Cerebellar nuclear complex (tissue), 1 donor: ENCODE measurements at regions not wholly inside any gene's neighbourhood (a gene's known extent, or its start where the extent isn't known, plus 50 kb on each side); places are given as distances from the start of the nearest gene placed in this dataset.
"Not testable (repeated sequence)": the region's sequence is repeated elsewhere in the genome, so short reads cannot be mapped to it uniquely, and the experiment has no call there.

Experiments
- DNase-seq, 2 experiments: peaks; one replicate each; lab custom pipeline; 2025; lab: John Stamatoyannopoulos, UW

DNA sequence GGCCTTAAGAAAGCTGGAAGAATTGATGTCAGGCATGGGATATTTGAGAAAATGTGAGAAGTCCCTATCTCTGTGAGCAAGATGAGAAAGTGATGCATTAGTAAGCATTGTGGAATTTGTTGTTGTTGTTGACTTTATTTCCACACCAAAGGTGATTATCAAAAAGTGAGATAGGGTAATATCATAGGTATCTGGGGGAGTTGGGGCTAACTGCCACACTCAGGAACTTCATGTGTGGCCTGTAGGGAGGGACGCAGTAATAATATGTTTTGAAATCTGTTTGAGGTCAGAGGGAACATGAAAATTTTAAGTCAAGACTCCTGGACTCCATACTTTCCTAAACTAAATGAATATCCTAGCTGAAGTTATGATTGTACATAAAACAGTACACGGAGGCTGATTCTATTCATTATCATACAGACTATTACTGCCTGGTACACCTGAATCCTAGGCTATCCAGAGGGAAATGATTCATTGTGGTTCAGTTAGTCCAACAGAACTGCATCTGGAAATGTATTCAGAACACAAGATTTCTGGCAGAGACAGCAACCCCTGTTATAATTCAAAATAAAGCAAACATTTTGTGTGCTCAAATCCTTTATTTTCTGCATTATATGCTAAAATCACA lies 304.8 kb downstream of the CPS1 start:
- DNase-seq = no peak

DNA sequence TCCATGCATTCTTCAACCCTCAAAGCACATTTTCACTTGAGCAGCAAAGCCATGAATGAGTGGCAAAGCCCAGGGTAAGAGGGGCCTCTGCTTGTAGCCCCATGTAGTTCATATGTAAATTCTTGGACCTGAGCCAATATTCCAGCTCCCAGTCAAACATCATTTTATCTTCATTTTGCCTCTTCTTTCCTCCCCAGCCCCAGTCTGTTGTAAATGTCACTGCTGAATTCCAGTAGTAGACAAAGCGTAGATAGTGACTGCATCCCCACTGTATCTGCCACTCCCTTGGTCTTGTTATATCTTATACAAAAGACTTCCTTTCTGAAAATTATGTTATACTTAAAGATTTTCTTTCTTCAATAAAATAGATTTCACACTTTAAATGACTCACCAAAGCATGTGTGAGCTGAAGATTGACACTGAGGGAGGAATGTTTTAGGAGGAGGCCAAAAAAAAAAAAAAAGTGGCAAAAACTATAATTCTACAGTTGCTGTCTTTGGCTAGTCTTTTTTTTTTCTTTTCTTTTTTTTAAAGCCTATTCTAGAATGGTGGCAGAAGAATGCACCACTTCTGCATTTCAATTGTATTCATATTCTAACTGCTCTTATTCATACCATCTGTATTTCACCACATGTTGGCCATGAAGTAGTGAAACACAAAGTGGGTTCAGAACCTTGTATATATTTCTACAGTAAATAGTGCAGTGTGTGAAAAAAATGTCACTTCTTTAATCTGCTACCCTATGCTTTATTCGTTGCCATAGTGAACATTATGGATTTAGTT lies 306.1 kb downstream of the CPS1 start:
- DNase-seq = no peak

DNA sequence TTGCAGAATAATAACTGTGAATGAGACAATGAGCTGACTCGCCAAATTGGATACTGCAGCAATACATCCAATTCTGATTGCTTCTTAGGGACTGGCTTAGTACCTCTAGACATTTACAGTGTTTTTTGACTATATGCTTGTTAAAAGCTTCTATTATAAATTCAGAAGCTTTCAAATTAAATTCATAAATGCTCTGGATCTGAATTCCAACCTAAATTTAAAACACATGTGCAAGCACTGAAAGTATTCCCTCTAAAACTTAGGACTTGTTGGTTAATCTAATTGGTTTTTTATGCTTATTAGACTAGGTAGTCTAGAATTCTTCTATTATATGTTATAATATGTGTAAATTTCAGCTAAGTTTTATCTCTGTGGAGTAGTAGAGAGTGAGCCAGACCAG lies 306.9 kb downstream of the CPS1 start:
- DNase-seq = no peak

DNA sequence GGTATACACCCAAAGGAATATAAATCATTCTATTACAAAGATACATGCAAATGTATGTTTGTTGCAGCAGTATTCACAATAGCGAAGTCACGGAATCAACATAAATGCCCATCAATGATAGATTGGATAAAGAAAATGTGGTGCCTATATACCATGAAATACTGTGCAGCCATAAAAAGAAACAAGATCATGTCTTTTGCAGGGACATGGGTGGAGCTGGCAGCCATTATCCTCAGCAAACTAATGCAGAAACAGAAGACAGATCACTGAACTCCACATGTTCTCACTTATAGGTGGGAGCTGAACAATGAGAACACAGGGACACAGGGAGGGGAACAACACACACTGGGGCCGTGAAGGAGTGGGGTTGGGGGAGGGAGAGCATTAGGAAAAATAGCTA lies 315.2 kb downstream of the CPS1 start:
- DNase-seq = not testable (repeated sequence)

DNA sequence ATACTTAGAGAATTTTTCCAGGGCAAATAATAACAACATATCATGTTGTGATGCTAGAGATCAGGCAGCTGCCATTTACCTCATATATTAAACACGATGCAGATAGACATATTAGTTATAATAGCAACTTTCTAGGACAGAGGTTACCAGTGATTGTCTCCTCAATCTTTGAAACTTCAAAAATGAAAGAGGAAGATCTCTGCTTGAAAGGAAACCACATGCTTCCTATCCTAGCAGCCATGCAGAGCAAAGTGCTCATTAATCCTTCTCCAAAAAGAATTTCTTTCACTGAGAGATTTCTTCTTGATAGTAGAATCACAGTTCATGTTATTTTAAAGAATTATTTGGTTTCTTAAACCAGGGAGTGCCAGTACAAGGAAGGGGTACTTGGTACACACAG lies 317.2 kb downstream of the CPS1 start:
- DNase-seq = no peak

DNA sequence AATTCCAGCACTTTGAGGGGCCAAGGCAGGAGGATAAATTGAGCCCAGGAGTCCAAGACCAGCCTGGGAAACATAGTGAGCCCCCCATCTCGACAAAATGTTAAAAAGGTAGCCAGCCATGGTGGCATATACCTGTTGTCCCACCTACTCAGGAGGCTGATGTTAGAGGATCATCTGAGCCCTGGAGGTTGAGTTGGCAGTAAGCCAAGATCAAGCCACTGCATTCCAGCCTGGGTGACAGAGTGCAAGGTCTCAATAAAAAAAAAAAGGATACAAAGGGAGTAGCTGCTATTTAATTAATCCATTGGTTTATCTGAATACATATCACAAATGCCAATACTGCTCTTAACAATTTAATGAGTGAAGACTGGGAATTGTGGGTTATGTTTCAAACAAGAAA lies 327.8 kb downstream of the CPS1 start:
- no peak for DNase-seq

DNA sequence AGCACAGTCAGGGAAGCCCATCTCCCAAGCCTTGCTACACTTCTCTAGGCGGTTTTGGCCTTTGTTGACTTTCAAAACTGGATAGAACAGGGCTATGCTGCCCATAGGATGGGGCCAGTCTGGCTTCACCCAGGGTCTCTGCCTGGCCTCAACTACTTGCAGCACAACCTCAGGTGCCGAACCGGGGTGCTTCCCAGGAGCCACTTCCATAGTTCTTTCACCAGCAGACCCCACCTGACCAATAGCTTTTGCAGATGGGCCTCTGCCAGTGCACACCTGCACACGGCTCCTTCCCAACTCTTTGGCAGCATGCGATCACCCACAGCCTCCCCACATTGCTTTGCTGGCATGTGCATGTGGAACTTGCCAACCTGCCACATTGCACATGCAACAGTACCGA lies 331.6 kb downstream of the CPS1 start:
- DNase-seq = no peak

DNA sequence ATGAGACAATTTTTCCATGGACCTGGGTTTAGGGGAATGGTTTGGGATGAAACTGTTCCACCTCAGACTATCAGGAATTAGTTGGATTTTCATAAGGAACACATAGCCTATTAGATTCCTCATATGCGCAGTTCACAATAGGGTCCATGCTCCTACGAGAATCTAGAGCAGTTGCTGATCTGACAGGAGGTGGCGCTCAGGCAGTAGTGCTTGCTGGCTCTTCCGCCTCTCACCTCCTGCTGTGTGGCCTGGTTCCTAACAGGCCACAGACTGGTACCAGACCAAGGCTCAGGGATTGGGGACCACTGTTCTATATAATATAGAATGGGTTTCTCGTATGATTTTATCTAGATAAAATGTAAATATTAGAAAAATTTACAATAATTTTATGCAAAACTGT lies 338.7 kb downstream of the CPS1 start:
- DNase-seq = no peak

DNA sequence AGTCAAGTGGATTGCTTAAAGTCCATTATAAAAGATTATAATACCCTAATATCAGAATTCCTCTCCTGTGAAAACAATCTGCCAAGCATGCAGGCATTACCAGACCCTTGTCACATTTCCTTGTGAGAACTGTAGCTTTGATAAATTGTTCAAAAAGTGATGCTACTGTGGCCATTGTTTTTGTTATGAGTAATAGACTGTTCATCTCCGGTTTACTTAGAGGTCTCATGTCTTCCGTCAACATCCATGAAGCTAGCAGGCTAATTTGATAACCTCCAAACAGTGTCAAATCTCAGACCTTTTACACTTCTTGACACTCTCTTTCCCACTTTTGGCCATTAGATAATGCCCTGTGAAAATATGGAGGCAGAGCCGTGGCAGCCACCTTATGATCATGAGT lies 342.7 kb downstream of the CPS1 start:
- DNase-seq = no peak

DNA sequence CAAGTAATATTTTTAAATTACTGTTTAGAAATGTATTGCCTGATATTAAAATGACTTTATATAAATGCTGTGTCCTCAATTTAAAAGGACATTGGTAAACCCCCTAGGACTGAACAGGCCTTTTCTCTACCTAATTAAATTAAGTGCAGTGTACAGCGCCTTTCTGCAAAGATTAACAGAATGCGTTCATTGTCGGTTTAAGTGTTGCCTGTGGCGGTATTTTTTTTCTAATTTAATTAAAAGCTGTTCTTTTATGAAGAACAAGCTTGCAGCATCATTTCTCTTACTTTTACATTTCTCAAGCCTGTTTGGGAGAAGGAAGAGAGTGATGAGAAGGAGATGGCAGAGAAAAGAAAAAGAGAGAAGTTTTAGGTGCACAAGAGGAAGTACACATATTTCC lies 344.9 kb downstream of the CPS1 start:
- DNase-seq = no peak

DNA sequence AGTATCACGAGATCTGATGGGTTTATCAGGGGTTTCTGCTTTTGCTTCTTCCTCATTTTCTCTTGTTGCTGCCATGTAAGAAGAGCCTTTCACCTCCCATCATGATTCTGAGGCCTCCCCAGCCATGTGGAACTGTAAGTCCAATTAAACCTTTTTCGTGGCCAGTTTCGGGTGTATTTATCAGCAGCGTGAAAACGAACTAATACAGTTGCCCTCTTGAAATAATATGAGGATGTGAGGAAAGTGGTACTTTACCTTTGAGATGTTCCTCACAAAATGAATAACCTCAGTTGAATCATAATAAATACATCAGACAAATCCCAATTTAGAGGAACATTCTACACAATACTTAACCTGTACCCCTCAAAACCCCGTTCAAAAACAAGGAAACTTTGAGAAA lies 356.4 kb downstream of the CPS1 start:
- no peak for DNase-seq

DNA sequence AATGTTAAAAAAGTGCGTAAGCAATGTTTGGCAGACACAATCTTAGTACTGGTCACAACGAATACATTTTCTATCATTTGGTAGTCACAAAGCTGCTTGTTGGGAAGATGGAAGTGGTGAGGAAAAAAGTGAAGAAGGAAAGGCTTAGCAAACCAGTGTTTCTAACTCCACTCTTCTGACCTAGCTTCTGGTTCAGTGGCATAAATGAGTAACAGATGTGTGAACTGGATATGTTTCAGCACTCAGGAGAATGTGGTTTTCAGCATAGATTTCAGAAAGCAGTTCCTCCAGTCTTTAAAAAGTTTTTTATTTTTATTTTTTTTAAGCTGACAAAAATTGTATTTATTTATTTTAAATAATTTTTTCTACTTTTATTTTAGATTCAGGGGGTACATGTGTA lies 357.1 kb downstream of the CPS1 start:
- DNase-seq = no peak

DNA sequence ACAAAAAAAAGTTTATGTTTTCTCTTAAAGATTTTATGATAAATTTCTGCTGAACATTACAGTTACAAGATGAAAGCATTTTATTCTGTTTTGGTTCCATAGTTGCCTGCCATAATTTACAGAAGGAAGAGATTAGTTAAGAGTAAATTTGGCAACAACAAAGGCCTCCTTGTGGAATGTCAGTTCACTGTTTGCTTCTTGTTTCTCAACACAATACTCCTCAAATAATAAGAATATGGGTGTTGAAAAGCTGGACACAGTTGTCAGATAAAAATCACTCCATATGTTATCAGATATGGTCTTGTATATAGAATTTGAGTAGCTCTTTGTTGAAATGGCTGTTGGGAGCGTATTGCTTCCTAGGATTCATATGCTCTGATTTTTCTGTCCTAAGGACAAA lies 359.5 kb downstream of the CPS1 start:
- DNase-seq = no peak

DNA sequence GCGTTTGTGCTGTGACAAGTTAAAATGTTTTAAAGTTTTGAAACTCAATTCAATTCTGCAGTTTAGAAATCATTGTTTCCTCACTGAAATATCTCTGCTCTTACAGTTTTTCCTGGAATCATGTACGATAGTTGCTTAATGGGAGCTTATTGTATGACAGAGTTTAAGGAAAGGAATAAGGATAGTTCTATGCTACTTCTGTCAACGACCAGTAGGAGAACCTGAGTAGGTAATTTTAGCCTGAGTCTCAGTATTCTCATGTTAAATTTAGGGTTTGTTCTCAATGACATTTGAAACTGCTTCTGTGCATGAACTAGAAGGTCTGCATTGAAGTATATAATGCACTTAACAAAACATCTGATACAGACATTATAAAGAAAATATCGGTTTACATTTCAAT lies 361.1 kb downstream of the CPS1 start:
- DNase-seq = no peak

DNA sequence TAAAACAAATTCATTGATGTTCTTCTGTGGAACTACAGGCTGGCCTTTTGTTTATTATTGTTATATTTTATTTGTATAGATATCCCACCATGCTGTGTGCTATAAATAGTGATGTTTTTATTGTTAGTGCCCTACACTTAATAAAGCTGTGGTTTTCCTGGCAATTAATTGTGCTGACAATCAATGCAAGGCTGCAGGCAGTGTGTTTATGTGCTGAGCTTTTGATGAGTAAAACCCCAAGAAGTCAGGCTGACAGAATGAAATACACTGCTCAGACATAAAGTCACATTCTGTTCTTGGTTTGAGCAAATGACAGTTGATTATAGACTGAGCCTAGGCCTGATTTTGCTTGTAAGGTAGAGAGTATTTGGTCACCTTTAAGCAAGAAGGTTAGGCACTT lies 362.7 kb downstream of the CPS1 start:
- DNase-seq = no peak

DNA sequence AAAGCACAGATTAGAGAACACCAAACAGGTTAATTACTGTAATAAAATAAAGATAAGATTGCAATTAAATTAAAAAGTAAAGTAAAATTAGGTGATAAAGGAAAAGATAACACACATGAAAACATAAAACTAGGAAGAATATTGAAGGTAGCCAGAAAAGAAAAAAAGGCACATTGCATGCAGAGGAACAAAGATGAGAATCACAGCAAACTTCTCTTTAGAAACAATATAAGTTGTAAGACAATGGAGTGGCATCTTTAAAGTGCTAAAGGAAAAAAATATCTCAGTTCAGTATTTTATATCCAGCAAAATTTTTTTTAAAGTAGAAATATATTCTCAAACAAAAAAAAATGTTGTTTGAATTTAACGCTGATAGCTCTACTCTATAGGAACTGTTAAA lies 366.0 kb downstream of the CPS1 start:
- DNase-seq = no peak

DNA sequence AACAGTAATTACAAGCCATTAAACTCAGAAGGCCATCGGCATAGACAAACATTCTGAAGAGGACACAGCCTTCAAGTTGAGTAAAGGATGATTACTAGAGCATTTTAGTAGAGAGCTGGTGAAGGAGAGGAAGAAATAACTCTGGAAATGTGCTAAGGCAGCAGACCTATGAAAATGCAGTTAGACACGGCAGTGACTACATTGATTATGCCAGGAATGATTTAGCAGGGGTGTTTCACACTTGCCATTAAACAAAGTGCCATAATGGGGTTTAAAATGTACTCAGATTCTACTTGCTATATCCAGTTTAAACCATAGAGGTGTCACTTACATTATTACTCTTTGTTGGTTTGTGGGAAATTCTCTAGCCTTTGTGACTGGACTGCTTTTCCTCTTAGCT lies 372.3 kb downstream of the CPS1 start:
- DNase-seq = no peak

DNA sequence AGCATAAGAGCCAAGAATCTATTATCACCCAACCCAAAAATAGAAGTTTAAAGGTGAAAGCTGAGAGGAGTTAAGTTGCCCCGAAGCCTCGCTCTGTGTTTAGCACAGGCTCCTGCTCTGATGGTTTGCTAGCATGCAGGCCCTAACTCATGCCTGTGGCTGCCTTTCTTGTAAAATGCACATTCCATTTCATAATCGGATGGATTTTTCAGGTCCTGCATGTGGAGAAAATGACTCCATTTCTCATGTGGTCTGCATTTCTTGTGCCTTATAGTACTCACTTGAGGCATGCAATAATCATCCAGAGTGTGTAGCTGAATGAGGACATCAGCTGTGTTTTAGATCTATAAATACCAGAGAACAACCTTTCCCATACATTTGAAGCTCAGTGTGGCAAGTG lies 381.8 kb downstream of the CPS1 start:
- no peak for DNase-seq

DNA sequence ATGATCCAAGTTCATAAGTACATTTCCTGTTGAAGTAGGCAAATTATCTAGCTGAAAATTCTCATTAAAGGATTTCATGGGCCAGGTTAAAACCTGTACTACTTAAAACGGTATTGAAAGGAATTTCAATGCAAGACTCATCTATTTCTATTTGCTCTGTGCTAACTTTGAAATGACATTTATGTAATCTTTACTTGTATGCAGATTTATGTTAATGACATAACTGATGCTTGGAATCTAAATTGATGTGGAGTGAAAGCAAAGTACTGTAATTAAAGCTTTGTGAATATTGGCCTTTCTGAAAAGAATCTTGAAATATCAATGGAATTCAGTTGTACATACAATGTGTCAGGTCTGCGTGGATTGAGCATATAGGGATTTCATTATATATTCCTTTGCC lies 390.0 kb downstream of the CPS1 start:
- DNase-seq = no peak

DNA sequence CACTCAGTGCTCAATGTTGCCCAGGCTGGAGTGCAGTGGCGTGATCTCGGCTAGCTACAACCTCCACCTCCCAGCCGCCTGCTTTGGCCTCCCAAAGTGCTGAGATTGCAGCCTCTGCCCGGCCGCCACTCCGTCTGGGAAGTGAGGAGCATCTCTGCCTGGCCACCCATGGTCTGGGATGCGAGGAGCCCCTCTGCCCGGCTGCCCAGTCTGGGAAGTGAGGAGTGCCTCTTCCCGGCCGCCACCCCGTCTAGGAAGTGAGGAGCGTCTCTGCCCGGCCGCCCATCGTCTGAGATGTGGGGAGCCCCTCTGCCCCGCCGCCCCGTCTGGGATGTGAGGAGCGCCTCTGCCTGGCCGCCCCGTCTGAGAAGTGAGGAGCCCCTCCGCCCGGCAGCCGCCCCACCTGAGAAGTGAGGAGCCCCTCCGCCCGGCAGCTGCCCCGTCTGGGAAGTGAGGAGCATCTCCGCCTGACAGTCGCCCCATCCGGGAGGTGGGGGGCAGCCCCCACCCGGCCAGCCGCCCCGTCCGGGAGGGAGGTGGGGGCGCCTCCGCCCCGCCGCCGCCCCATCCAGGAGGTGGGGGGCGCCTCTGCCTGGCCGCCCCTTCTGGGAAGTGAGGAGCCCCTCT lies 394.1 kb downstream of the CPS1 start:
- not testable (repeated sequence) for DNase-seq

DNA sequence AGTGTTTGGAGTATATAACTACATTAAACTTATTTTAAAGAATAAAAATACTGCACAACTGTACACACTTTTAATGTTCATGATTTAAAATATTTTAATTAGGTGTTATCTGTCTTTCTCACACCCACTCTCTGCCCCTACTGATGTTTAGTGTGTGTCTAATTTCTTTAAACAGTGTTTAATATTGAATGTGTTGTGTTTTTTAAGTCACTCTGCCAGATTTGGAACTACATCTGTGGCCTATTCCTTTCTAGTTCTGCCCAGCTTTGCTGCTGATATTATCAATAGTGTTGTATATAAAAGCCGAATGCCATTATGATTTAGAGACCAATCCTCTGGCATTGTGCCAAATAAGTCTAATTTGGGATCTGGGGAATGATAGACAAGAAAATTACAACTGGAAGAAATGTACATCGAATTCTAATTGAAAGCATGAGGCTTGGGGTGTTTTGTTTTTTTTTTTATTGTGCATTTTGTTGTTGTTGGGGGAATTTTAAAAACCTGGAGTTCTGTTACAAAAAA lies 398.0 kb downstream of the CPS1 start:
- no peak for DNase-seq

DNA sequence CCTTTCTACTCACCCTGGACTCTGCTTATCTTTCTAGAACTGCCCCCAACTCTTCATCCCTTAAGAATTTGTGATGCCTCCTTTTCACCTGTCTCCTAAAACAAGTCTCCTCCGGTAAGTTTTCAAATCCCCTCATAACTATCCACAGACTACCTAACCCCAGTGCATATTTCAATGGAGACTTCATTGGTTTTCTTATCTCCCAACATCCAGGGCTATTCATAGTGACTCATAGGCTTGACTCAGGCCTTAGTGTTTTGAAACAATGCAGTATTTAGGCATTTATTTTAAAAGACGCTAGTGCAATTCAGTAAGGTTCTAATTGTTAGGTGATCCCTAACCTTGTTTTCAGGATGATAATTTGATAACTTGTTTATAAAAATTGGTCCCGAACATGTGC lies 399.2 kb downstream of the CPS1 start:
- DNase-seq = no peak

DNA sequence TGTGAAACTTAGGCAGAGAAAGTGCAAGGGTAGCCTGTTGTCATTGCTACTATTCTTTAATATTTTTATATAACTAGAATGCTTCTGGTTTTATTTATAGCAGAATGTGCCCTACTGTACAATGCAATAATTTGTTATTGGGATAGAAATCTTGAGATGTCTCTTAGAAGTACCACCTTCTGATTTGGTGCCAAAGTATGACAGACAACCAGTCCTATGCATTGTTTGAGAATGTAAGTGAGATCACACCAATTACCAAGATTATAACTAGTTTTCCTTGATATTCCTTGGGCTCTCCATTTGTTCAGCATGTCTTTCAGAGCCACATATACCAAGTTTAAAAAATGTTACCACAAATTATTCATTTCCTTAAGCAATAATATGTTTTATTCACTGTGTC lies 399.7 kb downstream of the CPS1 start:
- DNase-seq = no peak
